Left renal cortex interstitium (tissue), 4 donors: ENCODE measurements at regions not wholly inside any gene's neighbourhood (a gene's known extent, or its start where the extent isn't known, plus 50 kb on each side); places are given as distances from the start of the nearest gene placed in this dataset.
A peak's percentile ranks its signal among the peaks of the same experiment; 100 is the strongest.
"Not testable (repeated sequence)": the region's sequence is repeated elsewhere in the genome, so short reads cannot be mapped to it uniquely, and the experiment has no call there.

Experiments used
- DNase-seq, 4 donors: peaks; one replicate each; pipeline ENCODE4 v3.0.0-alpha.2; 2013; ENCODE audit warnings: low read depth in 4 of 4, low spot score in 2 of 4, missing footprints in 1 of 4

DNA sequence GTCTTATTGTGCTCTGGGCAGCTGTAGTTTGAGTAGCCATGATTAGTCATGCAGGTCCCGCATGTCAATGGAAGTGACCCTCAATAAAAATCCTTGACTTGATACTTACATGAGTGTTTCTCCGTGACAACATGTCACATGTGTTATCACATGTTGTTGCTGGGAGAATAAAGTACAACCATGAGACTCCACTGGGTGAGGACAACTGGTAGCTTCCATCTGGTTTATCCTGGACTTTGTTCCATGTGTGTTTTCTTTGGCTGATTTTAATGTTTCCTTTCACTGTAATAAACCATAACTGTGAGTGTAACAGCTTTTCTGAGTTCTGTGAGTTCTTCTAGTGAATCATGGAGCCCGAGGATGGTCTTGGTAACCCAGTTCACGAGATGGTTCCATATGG is 63.1 kb upstream of the NDN start:
- DNase-seq: no peak

DNA sequence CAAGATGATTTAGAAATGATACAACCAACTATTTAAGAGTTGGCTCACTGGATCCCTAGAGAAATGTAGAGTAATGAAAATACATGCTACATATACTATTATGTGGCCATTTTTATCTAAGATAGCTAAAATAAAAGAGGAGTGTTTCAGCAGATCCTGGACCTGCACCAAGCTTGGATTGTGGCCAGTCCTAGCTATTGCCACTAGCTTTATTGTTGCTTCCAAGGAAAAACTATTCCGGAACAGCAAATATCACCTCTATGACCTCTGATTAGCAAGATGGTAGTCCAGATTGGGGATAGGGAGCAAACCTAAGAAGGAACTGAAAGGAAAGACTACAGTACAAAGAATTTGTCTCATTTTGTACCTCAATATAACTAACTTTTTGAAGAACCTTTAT is 63.7 kb upstream of the NDN start:
- DNase-seq: no peak

DNA sequence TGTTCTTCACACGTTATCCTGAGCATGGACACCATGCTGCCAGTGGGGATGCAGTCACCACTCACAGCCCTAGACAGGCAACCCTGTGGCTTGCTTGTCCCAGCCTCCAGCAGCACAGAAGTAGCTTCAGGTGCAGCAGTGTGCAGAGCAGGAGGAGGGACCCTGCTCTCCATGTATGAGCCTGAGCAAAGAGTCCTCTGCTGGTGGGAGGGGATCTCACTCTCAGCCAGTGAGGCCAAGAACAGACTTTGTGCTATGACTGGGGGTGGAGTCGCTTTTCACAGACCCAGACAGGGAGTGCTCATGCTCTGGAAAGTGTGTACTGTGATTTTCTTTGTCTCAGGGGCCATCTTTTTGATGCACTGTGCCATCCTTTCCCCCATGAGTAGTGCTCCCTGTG is 66.1 kb upstream of the NDN start:
- DNase-seq: no peak

DNA sequence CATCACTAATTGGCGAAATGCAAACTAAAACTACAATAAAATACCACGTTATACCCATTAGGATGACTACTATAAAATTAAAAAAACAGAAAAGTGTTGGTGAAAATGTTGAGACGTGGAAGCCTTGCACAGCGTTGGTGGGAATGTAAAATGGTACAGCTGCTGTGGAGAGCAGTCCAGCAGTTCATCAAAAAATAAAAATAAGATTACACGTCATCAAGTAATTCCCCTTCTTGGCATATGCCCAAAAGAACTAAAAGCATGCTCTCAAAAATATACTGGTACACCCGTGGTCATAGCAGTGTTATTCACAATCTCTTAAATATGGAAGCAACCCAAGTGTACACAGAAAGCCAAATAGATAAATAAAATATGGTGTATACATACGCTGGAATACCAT is 71.8 kb upstream of the NDN start:
- no peak for DNase-seq

DNA sequence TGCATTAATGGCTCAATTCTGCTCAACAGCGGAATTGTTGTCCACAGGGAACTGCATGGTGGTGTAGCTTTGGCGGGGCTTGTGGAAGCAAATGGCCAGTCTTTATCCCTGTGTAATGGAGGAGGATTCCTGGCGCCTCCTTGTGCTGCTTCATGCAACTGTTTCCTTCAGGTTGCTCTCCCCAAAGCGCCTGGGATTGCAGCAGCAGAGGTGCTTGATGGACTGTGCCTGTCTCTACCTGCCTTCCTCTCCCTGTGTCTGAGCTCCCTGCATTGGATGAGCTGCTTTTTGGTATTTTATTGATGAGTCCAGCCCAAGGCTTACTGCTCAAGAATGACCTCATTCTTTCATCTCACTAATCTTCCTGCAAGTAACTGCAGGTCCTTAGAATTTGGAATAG is 72.9 kb upstream of the NDN start:
- no peak for DNase-seq

DNA sequence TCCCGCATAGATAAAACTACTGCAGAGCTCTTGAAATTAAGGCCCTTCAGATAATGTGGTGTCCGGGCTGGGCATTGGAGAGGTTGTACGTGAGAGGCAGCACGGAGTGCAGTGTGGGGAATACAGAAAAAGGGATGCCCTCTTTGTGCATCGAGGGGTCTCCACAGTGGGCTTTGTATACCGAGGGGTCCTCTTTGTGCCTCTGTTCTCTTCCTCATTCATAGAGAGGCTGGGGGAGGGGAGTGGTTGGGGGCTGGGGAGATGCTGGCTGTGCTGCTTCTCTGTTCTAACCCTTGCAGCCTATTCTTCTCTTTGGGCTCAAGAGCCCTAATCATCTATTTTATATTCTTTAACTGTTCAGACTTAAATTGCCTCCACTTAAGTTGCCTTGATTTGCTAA is 74.3 kb upstream of the NDN start:
- DNase-seq: no peak

DNA sequence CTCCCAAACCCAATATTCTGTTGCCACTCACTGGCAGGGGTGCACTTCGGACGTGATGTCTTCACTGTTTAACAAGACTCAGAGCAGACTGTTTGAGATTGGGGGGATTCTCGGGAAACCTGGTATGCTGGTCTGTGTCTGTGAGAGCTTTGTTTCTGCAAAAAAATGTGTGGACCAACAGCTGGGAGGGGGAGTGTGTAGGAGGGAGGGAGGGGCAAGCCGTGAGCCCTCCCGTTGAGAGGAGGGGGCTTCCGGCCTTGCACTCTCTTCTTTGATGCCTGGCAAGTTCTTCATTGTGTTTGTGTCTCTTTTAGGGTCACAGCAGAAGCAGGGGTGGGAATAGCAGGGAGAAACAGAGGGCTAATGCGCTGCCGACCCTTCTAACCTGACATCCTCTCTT is 74.9 kb upstream of the NDN start:
- no peak for DNase-seq

DNA sequence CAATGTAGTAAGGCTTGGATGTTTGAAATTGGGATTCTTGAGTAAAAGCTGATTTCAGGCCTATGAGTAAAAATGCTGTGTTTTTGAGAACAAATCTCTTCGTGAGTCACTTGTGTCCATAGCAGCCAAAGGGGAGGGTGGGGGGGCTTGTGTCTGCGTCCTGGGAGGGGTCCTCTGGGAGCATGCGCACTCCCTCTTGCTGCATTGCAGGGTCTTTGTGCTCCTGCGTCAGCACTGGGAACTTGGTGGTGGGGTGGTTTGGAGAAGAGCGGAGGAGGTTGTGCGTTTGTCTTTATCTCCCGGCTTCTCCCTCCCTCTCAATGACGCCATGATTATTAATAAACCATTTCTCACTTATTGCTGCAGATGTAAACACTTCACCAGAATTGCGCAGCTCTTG is 75.9 kb upstream of the NDN start:
- no peak for DNase-seq

DNA sequence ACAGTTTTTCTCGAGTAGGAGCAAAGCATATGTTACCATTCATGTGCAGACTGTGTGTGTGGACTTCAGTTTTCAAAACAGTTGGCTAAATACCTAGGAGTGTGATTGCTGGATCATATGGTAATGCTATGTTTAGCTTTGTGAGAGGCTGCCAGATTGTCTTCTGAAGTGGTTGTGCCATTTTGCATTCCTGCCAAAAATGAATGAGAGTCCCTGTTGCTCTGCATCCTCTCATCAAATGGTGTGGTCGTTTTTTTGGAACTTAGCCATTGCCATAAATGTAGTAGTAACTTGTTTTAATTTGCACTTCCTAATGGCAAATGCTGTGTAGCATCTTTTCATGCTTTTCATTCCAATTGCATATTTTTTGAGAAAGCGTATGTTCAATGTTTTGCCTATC is 77.2 kb upstream of the NDN start:
- no peak for DNase-seq

DNA sequence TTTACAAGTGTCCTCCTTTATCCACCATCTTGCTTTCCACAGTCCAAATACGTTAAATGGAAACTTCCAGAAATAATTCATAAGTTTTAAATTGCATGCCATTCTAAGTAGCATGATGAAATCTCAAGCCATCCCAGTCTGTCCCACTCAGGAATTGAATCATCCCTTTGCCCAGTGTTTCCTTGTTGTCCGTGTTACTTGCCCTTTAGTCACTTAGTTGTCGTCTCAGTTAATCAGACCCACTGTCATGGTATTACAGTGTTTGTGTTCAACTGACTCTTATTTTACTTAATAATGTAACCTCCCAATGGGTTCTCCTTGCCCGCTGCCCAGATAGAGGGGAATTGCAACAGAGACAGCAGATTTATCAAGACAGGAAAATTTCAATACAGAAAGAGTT is 77.6 kb upstream of the NDN start:
- DNase-seq: no peak

DNA sequence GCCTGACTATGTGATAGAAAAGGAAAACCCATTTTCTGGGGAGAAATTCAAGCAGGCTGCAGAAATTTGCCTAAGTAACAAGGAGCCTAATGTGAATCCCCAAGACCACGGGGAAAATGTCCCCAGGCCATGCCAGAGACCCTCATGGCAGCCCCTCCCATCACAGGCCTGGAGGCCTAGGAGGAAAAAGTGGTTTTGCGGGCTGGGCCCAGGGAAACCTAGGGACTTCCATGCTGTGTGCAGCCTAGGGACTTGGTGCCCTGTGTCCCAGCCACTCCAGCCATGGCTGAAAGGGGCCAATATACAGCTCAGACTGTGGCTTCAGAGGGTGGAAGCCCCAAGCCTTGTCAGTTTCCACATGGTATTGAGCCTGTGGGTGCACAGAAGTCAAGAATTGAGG is 79.7 kb upstream of the NDN start:
- not testable (repeated sequence) for DNase-seq

DNA sequence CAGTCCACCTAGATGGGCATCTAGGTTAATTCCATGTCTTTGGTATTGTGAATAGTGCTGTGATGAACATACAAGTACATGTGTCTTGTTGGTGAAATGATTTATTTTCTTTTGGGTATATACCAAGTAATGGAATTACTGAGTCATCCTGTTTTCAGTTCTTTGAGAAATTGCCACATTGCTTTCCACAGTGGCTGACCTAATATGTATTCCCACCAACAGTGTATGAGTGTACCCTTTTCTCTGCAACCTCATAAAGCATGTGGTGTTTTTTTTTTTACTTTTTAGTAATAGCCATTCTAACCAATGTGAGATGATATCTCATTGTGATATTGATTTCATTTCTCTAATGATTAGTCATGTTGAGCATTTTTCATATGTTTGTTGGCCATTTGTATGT is 86.0 kb upstream of the NDN start:
- no peak for DNase-seq

DNA sequence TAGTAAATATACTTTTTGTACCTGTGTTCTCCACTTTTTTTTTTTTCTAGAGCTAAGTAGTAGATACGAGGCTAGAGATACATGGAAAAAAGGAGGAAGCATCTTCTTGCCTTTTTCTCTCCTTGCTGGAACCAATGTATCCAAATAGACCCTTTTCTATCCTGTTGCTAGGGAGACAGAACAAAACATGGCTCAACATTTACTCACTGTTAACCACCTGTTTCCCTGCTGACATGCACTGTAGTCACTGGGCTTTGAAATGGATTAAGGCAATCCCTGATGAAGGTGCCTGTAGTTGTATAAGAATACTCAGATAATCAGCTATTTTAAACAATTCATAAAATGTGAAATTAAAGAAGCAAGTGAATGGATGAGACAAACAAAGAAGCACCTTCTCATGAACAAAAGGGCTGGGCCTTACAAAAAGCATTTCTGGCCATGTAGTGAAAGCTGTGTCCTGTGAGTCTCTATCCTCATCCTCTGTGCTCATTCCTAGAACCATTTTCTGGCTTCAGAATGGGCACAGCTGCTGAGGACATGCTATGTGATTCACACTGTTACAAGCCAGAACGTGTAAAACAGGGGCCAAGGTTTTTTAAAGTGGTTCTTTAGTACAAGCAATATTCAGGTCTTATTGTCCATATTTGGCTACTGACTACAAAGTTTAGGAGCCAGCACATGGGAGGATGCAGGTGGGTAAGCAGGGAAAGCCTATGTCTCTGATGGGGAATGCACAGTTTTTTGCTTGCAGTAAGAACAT is 100.4 kb upstream of the NDN start:
- no peak for DNase-seq

DNA sequence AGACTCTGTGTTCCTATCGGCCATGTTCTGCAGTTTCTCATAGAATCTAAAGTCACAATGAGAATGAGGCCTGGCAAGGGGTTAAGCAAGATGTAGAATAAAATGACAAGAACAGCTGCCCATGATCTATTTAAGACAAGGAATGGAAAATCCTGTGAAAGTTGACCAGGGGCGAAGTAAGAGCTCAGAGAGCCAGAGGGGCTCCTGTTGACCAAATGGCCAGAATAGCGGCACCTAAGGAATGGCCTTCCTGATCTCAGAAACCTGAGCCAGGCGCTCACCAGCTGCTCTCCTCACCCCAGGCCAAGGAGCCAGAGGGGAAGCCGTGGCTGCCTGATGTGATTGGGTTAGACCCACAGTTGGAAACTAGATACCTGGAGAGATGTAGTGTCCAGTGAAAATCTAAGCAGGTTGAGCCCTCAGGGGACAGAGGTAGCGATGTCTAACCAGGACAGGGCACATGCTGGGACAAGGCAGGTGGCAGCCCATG is 106.1 kb upstream of the NDN start:
- no peak for DNase-seq

DNA sequence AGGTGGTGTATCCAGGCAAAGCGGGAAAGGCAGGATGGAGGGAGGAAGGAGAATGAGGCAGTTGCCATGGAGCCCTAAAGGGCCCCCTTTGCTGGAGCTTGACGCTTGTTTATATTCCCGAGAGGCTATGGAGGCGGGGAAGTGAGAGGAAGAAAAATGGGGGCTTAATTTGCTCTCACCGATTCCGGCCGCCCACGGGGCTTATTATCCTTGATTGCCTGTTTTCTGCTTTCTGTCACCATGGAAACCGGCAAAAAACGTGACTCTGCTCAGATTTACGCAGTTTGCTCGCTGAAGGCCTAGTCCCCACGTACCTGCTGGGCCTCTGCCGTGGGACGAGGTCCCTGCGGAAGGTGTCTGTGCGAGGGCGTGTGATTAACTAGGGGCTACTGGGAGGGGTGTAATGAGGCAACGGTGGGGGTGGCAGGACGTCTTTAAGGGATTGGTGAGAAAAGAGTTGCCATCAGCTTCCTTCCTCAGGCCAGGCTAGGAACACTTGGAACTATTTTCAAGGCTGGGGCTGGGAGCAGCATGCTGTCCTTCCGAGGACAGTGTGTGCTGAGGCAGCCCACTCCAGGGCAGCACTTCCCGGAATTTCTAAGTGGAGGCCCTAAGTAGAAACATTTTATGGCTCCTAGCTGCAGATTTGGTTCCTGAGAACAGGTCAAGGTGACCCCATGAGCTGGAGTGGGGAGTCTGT is 110.8 kb upstream of the NDN start:
- DNase-seq: peak in 1 of 4 donors; percentile 9

DNA sequence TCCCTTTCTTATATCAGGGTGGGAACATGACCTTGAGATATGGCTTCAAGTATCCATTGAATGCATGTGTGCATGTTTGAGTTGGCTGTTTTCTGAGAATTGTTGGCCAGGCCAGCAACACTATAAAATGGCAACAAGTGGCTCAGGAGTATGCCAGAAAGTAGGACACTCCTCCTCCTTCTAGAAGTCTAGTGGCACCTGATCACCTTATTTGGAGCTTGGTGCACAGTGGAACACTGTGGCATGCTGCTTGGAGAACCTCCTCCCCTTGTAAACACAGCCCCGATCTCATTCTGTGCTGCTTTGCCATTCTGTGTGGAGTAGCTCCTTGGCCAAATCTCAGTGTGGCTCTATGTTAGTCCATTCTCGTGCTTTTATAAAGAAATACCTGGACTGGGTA is 114.8 kb upstream of the NDN start:
- DNase-seq: no peak

DNA sequence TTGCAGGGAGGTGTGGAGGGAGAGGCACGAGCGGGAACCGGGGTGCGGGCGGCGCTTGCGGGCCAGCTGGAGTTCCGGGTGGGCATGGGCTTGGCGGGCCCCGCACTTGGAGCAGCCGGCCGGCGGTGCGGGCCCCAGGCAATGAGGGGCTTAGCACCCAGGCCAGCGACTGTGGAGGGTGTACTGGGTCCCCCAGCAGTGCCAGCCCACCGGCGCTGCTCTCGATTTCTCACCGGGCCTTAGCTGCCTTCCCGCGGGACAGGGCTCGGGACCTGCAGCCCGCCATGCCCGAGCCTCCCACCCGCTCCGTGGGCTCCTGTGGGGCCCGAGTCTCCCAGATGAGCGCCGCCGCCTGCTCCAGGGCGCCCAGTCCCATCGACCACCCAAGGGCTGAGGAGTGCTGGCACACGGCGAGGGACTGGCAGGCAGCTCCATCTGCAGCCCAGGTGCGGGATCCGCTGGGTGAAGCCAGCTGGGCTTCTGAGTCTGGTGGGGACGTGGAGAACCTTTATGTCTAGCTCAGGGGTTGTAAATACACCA is 115.9 kb upstream of the NDN start:
- DNase-seq: not testable (repeated sequence)

DNA sequence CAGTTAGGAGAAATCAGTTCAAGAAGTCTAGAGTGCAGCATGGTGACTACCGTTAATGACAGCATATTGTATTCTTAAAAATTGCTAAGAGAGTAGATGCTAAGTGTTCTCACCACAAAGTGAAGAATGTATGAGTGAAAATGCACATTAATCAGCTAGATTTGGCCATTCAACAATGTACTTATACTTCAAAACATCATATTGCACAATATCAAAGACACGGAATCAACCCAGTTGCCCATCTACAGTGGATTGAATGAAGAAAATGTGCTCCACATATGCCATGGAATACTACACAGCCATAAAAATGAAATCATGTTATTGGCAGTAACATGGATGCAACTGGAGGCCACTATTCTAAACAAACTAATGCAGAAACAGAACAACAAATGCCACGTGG is 119.9 kb upstream of the NDN start:
- DNase-seq: no peak

DNA sequence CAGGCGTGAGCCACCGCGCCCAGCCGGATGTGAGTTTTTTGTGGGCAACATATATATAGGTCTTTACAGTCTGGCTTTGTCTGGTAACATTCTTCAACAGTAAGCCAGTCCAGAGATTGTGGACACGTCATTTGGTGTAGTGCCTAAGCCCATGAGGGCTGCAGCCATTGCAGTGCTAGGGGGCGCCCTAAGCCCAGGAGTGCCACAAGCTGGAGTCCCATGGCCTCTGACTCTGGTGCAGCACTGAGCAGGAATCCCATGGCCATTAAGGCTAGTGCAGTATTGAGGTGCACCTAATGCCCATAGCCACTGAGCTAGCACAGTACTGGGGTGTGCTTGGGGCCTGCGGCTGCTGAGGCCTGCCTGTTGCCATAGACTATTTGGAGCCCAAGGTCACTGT is 136.4 kb upstream of the NDN start:
- DNase-seq: no peak

DNA sequence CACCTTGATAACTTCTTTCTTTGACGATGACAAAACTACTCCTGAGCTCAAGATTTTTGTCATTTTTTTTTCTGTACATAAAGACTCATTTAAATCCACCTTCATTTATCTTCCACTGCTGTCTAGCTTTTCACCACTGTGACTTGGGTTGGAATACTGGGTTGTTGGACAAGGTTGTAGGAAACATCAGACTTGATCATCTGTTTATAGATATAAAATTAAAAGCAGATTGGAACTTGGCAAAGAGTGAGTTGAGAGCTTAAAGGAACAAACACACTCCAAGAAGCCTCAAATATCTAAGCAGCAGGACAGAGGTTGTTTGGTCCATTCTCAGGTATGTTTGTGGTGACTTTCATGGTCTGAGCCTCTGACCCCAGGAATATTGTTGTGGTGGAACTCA is 141.7 kb upstream of the NDN start:
- DNase-seq: no peak

DNA sequence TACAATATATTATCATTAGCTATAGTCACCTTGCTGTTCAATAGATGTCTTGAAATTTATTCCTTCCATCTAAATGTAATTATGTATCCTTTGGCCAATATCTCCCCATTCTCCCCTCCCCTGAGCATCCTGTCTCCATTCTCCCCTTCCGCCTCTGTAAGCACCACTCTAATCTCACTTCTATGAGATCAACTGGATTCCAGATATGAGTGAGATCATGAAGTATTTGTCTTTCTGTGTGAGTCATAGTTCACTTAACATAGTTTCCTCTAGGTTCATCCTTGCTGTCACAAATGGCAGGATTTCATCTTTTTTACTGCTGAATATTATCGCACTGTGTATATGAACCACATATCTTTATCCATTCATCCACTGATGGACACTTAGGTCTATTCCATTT is 148.8 kb upstream of the NDN start:
- no peak for DNase-seq

DNA sequence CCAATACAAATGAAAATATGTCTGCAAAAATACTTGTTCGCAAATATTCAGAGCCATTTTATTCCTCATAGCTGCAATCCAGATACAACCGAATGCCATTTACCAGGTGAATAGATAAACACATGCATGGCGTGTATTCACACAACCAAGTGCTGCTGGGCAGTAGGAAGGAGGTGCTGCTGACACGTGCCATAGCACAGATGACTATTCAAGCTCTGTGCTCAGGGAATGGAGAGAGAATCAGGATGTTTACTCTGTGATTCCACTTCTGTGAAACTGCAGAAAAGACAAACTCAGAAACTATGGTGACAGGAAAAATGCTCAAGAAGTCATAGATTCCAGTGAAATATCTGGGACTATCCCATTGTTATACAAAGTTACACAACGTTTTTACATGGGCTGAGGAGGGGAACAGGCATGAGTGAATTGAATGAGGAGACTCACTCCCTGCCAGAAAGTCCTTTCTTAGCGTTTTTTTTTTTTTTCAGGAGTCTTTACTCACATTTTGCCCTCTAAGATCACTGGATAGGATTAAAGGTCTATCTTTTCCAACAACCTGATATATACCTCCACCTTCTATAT is 152.9 kb upstream of the NDN start:
- DNase-seq: no peak
